ENCODE measurements at regions not wholly inside any gene's neighbourhood (a gene's known extent, or its start where the extent isn't known, plus 50 kb on each side); places are given as distances from the start of the nearest gene placed in this dataset.

GRCh38 chr4:113844369-113844768 is 82.8 kb upstream of the CAMK2D start:
- TF ChIP-seq CTCF (IDR thresholded peaks at IDR 0.05; ENCODE audit: low read length) = no peak
- TF ChIP-seq EZH2 (optimal IDR thresholded peaks at IDR 0.05; ENCODE audit: low read depth, low read length) = no peak

All from MM.1S (cell line).